ENCODE measurements at regions not wholly inside any gene's neighbourhood (a gene's known extent, or its start where the extent isn't known, plus 50 kb on each side); places are given as distances from the start of the nearest gene placed in this dataset.
"Not testable (repeated sequence)": the region's sequence is repeated elsewhere in the genome, so short reads cannot be mapped to it uniquely, and the experiment has no call there.

GRCh38 chr1:222054416-222054815 is 312.5 kb upstream of the DUSP10 start:
- DNase-seq, result no peak

- no peak for DNase-seq
These were observed 312.0 kb upstream of the DUSP10 start for GRCh38 chr1:222053790-222054294.

DNA sequence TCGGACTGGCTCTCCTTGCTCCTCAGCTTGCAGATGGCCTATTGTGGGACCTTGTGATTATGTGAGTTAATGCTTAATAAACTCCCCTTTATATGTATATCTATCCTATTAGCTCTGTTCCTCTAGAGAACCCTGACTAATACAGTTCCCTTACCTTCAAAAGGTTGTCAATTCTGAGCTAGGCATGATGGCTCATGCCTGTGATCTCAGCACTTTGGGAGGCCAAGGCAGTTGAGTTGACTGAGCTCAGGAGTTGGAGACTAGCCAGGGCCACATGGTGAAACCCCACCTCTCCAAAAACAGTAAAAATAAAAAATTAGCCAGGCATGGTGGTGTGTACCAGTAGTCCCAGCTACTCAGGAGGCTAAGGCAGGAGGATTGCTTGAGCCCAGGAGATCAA is 309.4 kb upstream of the DUSP10 start:
- not testable (repeated sequence) for DNase-seq

DNA sequence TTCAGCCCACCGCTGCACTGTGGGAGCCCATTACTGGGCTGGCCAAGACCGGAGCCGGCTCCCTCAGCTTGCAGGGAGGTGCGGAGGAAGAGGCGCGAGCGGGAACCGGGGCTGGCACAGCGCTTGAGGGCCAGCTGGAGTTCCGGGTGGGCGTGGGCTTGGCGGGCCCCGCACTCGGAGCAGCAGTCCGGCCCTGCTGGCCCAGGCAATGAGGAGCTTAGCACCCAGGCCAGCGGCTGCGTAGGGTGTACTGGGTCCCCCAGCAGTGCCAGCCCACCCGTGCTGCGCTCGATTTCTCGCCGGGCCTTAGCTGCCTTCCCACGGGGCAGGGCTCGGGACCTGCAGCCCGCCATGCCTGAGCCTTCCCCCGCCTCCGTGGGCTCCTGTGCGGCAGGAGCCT is 307.8 kb upstream of the DUSP10 start:
- not testable (repeated sequence) for DNase-seq

DNA sequence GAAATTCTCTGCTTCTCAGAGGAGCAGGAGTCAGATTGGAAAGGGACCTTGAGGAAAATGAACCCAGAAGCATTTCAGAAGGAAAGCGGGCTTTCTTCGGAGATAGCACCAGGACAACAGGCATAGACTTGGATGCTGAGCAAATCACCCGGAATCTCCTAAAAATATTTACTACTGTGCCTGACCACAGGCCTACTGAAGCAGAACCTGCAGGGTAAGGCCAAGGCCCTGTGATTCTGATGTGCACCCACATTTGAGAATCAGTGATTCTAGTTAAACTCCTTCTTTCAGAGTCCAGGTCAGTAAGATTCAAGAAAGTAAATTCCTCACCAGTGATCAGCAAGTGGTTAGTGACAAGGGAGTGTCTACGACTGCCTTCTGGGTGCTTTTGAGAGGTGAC is 307.3 kb upstream of the DUSP10 start:
- no peak for DNase-seq

DNA sequence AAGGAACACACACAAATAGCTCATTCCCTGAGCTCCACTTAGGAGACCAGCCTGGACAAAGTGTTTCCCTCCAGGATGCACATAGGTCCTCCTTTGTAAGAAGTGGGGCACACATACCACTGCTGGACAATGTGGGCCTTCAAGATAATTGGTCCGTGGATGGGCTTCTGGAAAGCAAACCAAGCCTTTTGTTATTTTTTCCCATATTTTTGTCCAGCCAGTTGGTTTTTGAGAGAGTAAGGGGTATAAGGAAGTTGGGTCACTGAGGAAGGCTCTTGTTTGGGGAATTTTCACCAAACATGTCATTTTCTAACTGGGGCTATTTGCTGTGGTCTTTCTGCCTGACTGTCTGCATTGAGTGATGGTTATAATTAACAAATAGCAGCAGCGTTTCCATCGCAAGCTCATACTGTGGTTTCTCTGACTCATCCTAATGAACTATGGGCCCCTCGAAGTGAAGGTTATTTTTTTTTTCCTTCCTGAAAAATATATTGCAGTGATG is 306.3 kb upstream of the DUSP10 start:
- no peak for DNase-seq

- no peak for DNase-seq
These were observed 305.5 kb upstream of the DUSP10 start for GRCh38 chr1:222047366-222047765.

GRCh38 chr1:222046684-222047263 is 304.9 kb upstream of the DUSP10 start:
- no peak for DNase-seq

DNA sequence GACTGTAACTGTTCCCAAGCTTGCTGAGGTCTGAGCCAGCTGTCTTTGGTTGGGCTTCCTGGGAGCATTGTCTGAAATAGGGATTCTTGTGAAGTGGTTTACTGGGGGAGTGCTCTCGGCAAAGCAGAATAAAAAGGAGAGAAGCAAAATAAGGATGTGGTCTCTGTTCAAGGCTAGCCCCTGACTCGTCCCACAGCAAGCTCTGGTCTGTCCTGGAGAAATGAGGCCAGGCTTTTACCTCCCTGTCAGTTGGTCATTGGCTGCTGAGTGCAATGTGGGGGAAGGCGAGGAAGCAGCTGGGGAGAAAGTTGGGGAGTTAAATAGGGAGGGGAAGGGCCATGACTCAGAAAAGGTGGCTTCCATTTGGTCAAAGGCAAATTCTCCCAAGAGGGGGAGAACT is 303.9 kb upstream of the DUSP10 start:
- DNase-seq, result no peak

- DNase-seq, result no peak
These were observed 303.3 kb upstream of the DUSP10 start for GRCh38 chr1:222045236-222045635.

- DNase-seq, result no peak
These were observed 301.8 kb upstream of the DUSP10 start for GRCh38 chr1:222043444-222044292.

- DNase-seq, result no peak
These were observed 300.2 kb upstream of the DUSP10 start for GRCh38 chr1:222042120-222042519.

- no peak for DNase-seq
These were observed 299.1 kb upstream of the DUSP10 start for GRCh38 chr1:222040955-222041354.

DNA sequence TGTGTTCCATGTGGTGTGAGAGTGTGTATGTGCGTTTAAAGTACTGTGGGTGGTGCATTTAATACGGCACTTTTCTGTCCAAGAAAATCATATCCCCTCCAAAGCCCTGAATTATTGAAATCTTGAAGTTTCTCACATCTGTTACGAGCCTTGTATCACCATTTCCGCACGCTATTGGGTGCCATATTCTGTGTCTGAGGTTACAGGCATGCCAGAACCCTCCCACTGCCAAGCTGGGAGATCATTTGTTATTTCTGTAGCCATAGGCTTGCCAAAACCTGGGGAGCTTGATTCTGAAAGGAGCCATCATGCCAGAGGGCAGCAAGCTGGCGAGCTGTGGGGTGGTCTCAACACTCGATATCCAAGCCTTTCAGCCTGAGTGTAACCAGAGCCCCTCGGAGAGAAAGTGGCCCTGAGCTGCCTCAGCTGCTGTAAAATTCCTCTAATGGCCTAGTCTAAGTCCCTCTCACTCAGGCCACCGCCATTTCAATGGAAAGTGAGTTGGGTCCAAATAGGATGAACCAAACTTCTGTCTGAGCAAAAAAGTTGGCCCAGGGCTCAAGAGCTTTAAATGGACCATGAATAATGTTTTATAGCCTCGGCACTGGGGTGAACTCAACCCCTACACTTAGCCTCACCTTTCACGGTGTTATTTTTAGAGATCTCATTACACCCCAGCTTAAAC is 298.4 kb upstream of the DUSP10 start:
- DNase-seq, result no peak

GRCh38 chr1:222038971-222039370 is 297.1 kb upstream of the DUSP10 start:
- no peak for DNase-seq

GRCh38 chr1:222037720-222038119 is 295.8 kb upstream of the DUSP10 start:
- DNase-seq, result no peak

- no peak for DNase-seq
These were observed 292.9 kb upstream of the DUSP10 start for GRCh38 chr1:222034790-222035189.

DNA sequence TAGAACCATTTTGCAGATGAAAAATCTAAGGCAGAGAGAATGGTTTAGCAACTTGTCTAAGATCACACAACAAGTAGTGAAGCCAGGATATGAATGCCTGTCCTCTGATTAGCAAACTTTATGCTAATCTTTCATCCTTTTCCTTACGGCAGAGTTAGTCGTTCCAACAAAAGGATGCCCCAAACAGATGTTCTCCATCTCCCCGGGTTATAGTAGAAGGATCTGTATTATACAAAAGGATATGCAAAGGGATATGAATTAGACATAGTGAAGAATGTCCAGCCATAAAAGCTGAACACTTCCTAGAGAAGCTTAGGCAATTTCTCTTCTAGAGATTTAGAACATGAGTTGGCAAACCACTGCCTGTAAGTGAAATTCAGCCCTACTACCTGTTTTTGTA is 291.6 kb upstream of the DUSP10 start:
- no peak for DNase-seq

GRCh38 chr1:222031318-222031717 is 289.4 kb upstream of the DUSP10 start:
- no peak for DNase-seq

GRCh38 chr1:222028676-222029075 is 286.8 kb upstream of the DUSP10 start:
- no peak for DNase-seq

- peak; percentile 46 for DNase-seq
These were observed 286.2 kb upstream of the DUSP10 start for GRCh38 chr1:222028116-222028515.

GRCh38 chr1:222026280-222026679 is 284.4 kb upstream of the DUSP10 start:
- DNase-seq, result no peak

GRCh38 chr1:222023025-222023424 is 281.1 kb upstream of the DUSP10 start:
- DNase-seq, result no peak

DNA sequence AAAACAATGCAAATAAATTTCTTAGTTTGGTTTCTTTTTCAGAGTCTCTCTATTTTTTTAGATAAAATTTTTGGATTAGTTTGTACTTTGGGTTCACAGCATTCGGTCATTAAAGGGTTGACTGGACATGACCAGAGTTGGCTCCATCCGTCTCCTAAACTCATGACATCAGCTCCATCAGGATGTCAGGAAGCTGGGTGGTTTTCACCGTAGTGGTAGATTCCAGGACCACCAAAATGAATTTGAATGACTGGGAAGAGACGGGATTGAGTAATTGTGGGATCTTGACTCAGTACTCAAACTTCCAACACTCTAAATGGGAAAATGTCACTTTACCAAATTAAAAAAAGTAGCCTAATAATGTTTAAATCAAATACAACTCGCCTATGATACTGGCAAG is 279.2 kb upstream of the DUSP10 start:
- no peak for DNase-seq

Data from NCI-H1694 treated with DMSO at 0.1 percent for 48 hours (cell line).